HCT116 (cell line): ENCODE measurements at regions not wholly inside any gene's neighbourhood (a gene's known extent, or its start where the extent isn't known, plus 50 kb on each side); places are given as distances from the start of the nearest gene placed in this dataset.

ENCODE experiments used
- CTCF ChIP-seq, 3 experiments: fragments of 200-600 bp in 1 of 3; sonication (generic) in 1 of 3; IDR thresholded peaks in 2 of 3; conservative IDR thresholded peaks in 1 of 3; 2 replicates each; pipeline ENCODE4 v1.5.1; 2012 to 2017; ENCODE audit warnings: low read depth in 2 of 3, low read length in 2 of 3, antibody characterized with exemption in 1 of 3, borderline replicate concordance in 1 of 3, control low read depth in 1 of 3, mild to moderate bottlenecking in 1 of 3, mixed read lengths in 1 of 3, mixed run types in 1 of 3, moderate library complexity in 1 of 3; ENCODE audit not compliant: insufficient read depth in 1 of 3
- POLR2A ChIP-seq: IDR thresholded peaks from 2 replicates; pipeline ENCODE4 v1.7.0; 2011; ENCODE audit warnings: borderline replicate concordance; ENCODE audit not compliant: insufficient read depth, insufficient read length; ENCODE audit errors: extremely low read depth
- POLR2AphosphoS5 ChIP-seq: IDR thresholded peaks from 2 replicates; pipeline ENCODE4 v1.6.1; 2011; ENCODE audit warnings: mild to moderate bottlenecking, low read depth, low read length, moderate library complexity
- ZNF274 ChIP-seq: fragments of 200-500 bp; sonication (Bioruptor generic); IDR thresholded peaks from 2 replicates; pipeline ENCODE4 v1.6.1; 2014; ENCODE audit warnings: mild to moderate bottlenecking, low read depth, low read length, inconsistent platforms

- TF ChIP-seq CTCF (IDR thresholded peaks at IDR 0.05 in 2 of 3, conservative IDR thresholded peaks at IDR 0.05 in 1 of 3; ENCODE audit: borderline replicate concordance in 1 of 3, insufficient read depth in 1 of 3, low read depth in 2 of 3, low read length in 2 of 3) (no peak), ZNF274 (no peak), POLR2A (no peak), POLR2AphosphoS5 (no peak)
These were observed 113.7 kb upstream of the TPRG1 start for GRCh38 chr3:189058071-189058470.
